Epithelial cell of esophagus (primary cell): ENCODE measurements at regions not wholly inside any gene's neighbourhood (a gene's known extent, or its start where the extent isn't known, plus 50 kb on each side); places are given as distances from the start of the nearest gene placed in this dataset.
"Not testable (repeated sequence)": the region's sequence is repeated elsewhere in the genome, so short reads cannot be mapped to it uniquely, and the experiment has no call there.

Experiments
- DNase-seq: peaks from one replicate; pipeline ENCODE4 v3.0.0; 2010; ENCODE audit warnings: low read depth
- H3K4me3 ChIP-seq: 2 replicates; pipeline ENCODE4 v1.5.1; 2011; ENCODE audit warnings: mild to moderate bottlenecking, low read length, control low read depth
- TF ChIP-seq, protein P1 (sequence below): IDR thresholded peaks from 2 replicates; pipeline ENCODE4 v1.5.1; 2011; ENCODE audit warnings: low read depth, mild to moderate bottlenecking, low read length, control low read depth, inconsistent platforms; ENCODE audit not compliant: insufficient read depth; ENCODE audit errors: missing control alignments

DNA sequence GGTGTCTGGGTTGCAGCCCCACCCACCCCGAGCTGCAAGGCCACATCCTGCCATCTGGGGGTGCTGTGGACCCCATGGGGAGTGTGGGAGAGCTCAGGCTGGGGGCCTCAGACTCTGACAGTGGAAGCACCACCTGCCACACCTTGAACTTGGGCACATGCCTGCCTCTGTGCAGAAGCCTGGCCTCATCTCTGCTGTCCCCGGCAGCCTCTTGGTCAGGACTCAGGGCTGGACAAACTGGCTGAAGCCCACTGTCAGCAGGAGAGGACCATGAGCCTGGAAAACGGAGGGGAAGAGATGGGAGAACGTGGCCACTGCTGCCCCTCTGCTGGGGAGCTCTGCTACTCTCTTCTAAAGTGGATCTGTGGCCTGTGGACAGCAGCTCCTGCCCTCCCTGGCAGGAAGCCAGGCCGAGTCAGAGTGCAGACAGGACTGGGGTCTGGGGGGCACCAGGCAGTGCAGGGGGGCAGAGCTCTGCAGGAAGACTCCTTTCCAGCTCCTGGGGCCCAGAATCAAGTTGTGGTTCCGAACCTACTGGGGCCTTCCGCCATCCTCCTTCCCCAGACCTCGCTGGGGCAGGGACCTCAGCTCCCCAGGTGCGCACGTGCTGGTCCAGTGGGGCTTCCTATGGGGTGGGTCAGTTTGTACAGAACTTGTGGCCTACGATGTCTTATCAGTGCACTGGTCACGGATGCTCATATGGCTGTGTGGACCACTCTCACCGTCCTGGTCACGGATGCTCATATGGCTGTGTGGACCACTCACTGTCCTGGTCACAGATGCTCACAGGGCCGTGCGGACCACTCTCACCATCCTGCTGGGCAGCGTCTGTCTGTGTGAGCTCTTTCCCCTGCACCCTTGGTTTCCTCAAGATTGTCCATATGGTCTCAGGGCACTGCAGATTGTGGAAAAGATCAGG, 207.7 kb downstream of the LAT start:
- TF ChIP-seq, protein P1, sequence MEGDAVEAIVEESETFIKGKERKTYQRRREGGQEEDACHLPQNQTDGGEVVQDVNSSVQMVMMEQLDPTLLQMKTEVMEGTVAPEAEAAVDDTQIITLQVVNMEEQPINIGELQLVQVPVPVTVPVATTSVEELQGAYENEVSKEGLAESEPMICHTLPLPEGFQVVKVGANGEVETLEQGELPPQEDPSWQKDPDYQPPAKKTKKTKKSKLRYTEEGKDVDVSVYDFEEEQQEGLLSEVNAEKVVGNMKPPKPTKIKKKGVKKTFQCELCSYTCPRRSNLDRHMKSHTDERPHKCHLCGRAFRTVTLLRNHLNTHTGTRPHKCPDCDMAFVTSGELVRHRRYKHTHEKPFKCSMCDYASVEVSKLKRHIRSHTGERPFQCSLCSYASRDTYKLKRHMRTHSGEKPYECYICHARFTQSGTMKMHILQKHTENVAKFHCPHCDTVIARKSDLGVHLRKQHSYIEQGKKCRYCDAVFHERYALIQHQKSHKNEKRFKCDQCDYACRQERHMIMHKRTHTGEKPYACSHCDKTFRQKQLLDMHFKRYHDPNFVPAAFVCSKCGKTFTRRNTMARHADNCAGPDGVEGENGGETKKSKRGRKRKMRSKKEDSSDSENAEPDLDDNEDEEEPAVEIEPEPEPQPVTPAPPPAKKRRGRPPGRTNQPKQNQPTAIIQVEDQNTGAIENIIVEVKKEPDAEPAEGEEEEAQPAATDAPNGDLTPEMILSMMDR, result no peak
- DNase-seq, result no peak
- no peak overlapping the region for H3K4me3 ChIP-seq

DNA sequence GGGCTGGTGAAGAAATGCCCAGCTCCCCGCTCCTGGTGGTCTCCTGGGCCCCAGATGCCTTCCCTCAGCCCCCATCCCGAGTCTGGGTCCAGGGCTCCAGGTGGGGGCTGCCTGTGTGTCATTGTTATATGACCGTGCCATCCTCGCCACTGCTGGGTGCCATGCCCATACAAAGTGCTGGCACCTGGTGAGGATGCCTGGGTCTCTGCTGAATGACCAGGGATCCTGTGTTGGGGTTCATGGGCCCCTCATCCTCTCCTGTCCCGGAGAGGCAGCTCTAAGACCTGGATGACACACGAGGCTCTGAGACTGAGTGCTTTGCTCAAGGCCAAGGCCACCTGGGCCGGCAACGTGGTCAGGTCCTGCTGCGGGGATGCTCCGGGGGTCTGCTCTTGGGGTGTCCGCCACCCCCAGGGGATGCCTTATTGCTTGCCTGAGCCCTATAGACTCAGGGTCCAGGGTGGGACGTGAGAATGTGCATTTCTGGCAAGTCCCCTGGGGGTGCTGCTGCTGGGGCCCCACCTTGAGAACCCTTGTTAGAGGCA, 206.9 kb downstream of the LAT start:
- DNase-seq, H3K4me3 ChIP-seq: not testable (repeated sequence)

DNA sequence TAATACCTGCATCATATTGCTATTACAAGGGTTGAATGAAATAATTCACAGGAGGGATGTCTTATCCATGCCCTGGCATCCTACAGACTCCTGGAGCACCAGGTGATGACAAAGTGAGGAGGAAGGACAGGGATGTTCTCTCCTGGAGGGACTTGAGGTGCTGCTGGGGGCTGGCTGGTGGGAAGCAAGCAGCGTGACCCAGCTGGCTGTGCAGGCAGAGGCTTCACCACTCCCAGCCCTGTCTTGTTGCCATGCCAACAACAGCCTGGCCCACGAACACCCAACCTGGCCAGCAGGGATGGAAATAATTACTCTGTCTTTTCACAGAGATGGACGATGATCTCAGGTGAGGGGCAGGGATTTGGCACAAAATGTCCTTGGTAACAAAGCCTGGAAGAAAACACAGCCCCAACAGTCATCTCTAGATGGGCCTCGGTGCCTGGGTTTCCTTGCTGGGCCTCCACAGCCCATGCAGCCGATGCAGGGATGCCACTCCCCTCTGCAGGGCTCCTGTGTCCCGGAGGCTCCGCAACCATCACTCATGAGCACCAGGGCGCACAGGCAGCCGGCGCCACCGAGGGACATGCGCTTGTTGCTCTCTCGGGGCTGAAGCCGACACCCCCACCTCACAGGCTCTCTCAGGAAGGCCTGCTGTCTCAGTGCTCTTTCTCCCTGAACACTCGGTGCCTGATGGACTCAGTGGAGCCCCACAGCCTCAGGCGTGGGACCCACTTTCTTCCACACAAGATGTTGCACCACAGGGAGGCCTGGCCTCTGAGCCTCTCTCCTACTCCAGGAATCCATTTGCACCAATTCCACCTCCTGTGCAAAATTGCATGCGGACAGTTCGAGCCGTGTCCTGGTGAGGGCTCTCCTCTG, 205.9 kb downstream of the LAT start:
- not testable (repeated sequence) for DNase-seq, H3K4me3 ChIP-seq

DNA sequence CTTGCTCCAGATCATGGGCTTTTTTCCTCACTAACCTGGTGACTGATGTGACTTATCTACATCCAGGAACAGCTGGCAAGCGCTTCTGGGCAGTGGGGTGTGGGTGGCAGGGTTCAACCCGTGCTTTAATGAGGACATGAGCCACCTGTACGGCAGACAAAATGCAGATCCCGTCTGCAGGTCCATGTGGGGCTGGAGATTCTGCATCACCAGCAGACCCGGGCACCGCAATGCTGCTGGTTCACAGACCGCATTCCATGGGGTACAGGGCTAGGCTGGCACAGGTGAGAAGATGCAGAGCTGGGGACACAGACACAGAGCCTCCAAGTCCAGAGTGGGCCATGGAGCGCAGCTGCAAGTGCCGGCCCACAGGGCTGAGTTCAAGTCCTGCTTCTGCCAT, 204.0 kb downstream of the LAT start:
- DNase-seq, H3K4me3 ChIP-seq: not testable (repeated sequence)

DNA sequence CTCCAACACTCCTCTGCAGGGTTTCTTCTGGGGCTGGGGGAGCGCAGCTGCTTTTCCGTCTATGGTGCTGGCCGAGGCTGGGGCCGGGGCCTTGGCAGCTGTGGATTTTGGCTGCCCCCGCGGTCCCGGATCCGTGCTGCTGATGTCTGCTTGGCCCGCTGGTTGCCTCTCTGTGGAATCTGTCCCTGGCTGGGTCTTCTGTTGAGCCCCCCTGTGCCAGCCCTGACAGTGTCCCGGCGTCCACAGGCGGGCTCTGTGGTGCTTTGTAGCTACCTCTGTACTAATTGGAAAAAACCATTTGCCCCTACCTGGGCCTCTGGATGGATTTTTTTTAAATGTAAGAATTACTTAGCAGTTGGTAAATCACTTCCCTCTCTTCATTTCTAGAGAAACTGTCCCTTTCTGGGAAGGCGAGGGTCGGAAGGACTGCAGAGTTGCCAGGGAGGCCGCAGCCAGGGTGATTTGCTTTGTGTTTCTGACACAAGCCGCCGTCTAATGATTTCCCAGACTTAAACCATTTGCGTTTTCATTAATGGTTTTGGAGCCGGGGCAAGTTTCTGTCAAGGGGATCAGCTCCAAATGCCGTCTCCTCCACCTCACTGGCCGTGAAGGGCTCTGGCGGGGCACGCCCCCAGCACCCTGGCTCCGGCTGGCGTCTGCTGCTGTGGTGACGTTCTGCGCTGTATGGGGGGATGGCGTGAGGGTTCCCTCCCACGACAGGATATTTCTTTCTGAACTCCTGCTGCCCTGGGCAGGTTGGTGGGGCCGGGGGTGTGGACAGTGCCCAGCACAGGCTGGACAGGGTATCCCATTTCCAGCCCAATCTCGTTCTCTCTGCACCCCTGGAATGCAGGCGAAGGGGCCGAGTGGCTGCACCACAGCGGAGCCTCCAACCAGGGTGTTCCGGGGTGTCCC, 201.7 kb downstream of the LAT start:
- not testable (repeated sequence) for DNase-seq

DNA sequence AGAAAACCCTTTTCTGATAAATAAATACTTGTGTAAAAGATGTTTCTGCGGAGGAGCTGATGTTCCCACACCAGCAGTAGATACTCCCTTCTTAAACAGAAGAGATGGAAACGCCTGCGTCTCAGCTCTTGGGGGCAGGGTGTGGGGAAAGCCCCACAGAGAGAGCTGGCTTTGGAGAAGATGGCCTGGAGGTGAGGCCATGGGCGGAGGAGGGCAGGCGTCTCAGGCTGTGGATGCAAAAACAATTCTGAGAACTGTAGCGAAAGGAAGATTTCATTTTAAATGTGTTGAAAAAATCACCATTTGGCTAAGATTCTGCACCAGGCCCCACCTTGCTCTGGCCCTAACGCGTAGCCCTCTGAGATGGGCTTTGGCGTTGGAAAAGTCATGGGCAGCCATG, 201.0 kb downstream of the LAT start:
- not testable (repeated sequence) for DNase-seq, H3K4me3 ChIP-seq

More for the DNA sequence above, 201.7 kb downstream of the LAT start:
- not testable (repeated sequence) for H3K4me3 ChIP-seq

DNA sequence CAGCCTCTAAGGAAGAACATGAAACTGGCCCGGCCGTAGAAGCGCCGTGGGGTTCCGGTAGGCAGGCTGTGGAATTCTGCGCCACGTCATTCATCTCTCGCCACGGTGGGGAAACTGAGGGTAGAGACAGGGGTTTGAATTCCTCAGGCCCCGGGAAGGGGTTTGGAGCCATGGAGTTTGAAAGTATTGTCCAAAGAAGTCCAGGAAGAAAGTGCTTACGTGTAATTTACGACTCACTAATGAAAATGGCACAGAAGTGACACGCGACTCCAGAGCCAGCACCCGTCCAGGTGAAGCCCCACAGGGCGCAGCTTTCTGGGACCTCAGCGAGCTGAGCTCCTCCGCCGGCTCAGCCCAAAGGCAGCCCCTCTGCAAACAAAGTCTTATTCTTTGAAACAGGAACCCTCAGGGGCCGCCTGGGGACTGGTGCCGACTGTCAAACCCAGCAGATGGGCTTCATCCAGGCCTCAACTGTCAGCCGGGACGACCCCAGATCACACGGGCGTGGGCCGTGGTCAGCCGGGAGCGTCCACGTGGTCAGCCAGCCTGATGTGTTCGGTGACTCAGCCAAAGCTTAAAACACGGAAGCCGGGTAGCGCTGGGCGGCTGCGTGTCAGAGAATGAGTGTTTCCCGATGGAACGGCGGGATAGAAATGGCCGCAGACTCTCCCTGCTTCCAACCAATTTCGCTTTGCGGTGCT, 200.0 kb downstream of the LAT start:
- H3K4me3 ChIP-seq, DNase-seq: not testable (repeated sequence)

DNA sequence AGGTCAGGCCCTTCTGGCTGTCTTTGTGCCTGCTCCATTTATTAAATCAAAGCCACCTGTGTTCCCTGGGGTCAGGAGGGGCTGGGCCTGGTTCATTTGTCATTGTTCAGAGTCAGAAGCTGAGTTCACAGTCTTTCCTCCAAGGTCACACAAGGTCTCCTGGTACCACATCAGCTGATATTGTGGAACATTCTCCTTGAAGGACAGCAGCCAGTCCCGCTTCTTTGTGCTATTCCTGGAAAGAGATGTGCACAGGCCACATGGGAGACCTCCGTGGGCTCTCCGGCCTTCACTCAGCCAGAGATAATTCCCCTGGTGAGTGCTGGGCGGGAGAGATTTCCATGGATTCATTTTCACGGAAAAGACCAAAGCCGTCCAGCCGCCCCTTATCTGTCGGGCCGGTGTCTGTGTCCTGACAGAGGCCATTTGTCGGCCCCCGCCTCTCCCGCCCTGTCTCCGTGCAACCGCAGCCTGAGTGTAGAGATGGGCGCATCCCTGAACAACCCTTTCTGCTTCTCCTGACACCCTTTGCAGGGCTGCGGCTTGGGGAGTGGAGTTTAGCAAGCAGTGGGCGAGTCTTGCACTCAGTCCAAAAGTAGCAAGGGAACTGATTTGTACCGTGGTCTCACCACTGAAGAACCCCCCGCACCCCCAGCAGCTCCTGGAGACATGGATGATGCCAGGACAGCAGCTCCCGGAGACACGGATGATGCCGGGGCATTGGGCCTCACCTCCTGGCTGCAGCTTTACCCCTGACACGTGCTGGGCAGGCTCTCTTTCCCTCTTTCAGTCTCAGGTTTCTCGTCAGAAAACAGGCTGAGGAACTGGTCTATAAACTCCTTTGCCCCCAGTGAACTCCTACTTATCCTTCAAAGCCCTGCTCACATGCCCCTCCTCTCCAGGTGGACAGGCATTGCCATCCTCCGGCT, 198.4 kb downstream of the LAT start:
- not testable (repeated sequence) for DNase-seq, H3K4me3 ChIP-seq

DNA sequence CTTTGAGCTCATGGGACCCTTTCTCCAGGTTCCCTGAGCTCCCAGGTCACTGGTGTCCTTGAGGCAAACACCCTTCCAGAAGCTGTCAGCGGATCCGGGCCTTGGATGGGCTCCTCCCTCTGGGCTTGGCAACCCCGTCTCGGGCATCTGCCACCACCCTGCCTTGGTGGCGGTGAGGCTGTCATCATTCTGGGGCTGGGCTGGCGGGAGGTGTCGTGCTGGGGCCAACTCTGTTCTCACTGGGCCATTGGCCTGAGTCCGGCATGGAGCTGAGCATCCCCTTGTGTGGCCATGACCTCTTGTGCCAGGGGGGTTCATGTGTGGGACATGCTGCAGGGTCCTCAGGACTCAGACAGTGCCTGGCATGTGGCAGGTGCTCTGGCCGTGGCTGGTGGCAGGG, 197.6 kb downstream of the LAT start:
- TF ChIP-seq, protein P1, result no peak
- DNase-seq, result no peak
- no peak overlapping the region for H3K4me3 ChIP-seq
